ENCODE measurements at regions not wholly inside any gene's neighbourhood (a gene's known extent, or its start where the extent isn't known, plus 50 kb on each side); places are given as distances from the start of the nearest gene placed in this dataset.
"Not testable (repeated sequence)": the region's sequence is repeated elsewhere in the genome, so short reads cannot be mapped to it uniquely, and the experiment has no call there.

DNA sequence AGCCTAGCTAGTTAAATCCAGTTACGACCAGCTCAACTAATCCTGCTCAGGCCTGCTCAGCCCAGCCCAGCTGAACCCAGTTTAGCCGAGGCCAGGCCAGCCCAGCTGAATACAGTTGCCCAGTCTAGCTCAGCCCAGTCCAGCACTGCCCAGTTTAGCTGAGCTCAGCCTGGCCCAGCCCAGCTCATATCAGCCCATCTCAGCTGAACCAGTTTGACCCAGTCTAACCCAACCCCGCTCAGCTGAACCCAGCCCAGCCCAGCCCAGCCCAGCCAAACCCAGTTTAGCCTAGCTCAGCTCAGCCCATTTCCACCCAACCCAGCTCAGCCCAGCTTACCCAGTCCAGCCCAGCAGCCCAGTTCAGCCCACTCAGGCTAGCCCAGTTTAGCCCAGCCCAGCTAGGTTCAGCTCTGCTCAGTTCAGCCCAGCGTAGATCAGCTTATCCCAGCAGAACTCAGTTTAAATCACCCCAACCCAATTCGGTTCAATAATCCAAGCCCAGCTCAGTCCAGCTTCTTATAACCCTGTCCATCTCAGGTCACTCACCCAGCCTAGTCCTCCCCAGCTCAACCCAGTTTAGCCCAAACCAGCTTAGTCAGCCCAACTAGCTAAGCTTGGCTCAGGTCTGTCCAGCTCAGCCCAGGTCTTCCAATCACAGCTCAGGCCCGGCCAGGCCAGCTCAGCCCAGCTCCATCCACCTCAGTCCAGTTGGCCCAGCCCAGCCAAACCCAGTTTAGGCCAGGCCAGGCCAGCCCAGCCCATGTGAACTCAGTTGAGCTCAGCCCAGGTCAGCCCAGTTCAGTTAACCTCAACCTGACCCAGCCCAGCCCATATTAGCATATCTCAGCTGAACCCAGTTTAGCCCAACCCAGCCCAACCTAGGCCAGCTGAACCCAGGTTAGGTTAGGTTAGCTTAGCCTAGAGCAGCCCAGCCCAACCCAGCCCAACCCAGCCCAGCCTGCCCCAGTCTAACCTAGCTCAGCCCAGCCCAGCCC is 76.7 kb downstream of the TMEM121 start:
- intact Hi-C loops (cut with DNase I, micrococcal nuclease): no loop called here
- ATAC-seq (ENCODE audit: poor library complexity) (no peak), DNase-seq (no peak)
- peaks cover 0 to 3% of the 10 kb centered on the region in 2 experiments for H3K27me3 ChIP-seq (ENCODE audit: control insufficient read depth in 1 of 2, insufficient read depth in 2 of 2, low read length in 2 of 2)
- H3K4me1 ChIP-seq (ENCODE audit: insufficient read depth, low read length): no peaks in the 10 kb centered on the region
- H3K4me3 ChIP-seq (ENCODE audit: low read length): no peak overlapping the region
- no peaks in the 10 kb centered on the region for H3K4me1 Mint-ChIP-seq (ENCODE audit: low read depth)
- no peak overlapping the region for H3K27ac ChIP-seq (ENCODE audit: low read depth in 1 of 2, low read length in 2 of 2)
- POLR2A ChIA-PET: no interaction called here
- H3K27ac Mint-ChIP-seq: no peak overlapping the region
- no peaks in the 10 kb centered on the region for H3K36me3 Mint-ChIP-seq (ENCODE audit: low read depth)
- no peak for TF ChIP-seq CTCF (IDR thresholded peaks at IDR 0.05)
- no peaks in the 10 kb centered on the region for H3K27me3 Mint-ChIP-seq
- no peaks in the 10 kb centered on the region for H3K9me3 Mint-ChIP-seq
- no peaks in the 10 kb centered on the region for H3K9me3 ChIP-seq (ENCODE audit: control insufficient read depth in 1 of 2, insufficient read depth in 1 of 2, low read length in 2 of 2)
- H3K4me3 Mint-ChIP-seq: no peak overlapping the region
- CTCF ChIA-PET: no interaction called here
- no peaks in the 10 kb centered on the region for H3K36me3 ChIP-seq (ENCODE audit: insufficient read depth, low read length)

DNA sequence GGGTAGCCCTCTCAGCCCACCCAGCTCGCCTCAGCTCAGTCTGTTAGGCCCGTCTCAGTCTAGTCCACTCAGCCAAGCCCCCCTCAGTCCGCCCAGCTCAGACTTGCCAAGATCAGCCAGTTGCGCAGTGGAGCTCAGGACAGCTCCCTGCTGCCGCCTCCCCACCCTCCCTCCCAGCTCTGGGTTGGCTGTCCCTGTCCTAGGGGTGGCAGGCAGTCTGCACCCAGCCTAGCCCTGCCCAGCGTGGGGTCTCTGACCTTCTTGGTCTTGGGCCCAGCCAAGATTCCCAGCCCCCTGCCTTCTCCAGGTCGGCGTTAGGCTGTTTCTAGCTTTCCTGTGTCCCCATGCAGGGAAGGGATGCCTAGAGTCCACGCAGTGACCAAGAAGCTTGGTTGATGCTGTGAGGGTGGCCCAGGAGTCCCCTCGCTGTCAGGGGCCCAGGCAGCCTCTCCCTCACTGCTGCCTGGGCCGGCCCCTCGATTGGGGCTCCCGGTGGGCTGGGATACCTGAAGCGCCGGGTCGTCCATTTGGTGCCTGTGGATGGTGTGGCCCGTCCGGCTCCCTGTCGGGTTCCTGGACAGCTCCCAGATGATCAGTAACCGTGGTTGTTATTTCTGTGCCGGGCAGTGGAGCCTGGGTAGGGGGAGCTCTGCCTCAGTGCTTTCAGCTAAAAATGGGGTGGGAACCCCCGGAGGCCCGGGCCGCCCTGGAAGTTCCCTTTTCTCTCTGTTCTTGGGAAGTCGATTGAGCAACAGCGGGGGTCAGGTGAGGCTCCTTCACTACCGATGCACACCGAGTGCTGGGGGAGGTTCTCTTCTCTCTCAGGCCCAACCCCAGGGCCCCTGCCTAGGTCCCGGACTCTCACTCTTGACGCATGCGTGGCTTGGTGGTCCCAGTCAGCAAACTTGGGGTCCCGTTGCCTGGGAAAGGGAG is 78.4 kb downstream of the TMEM121 start:
- H3K4me1 ChIP-seq (ENCODE audit: insufficient read depth, low read length); H3K36me3 Mint-ChIP-seq (ENCODE audit: low read depth); DNase-seq; CTCF ChIA-PET; H3K27ac ChIP-seq (ENCODE audit: low read depth in 1 of 2, low read length in 2 of 2); intact Hi-C loops (cut with DNase I, micrococcal nuclease); H3K27ac Mint-ChIP-seq; H3K9me3 Mint-ChIP-seq; H3K4me3 ChIP-seq (ENCODE audit: low read length); H3K4me1 Mint-ChIP-seq (ENCODE audit: low read depth); H3K36me3 ChIP-seq (ENCODE audit: insufficient read depth, low read length); H3K9me3 ChIP-seq (ENCODE audit: control insufficient read depth in 1 of 2, insufficient read depth in 1 of 2, low read length in 2 of 2); H3K27me3 Mint-ChIP-seq; H3K27me3 ChIP-seq (ENCODE audit: control insufficient read depth in 1 of 2, insufficient read depth in 2 of 2, low read length in 2 of 2); POLR2A ChIA-PET; ATAC-seq (ENCODE audit: poor library complexity); H3K4me3 Mint-ChIP-seq: not testable (repeated sequence)

DNA sequence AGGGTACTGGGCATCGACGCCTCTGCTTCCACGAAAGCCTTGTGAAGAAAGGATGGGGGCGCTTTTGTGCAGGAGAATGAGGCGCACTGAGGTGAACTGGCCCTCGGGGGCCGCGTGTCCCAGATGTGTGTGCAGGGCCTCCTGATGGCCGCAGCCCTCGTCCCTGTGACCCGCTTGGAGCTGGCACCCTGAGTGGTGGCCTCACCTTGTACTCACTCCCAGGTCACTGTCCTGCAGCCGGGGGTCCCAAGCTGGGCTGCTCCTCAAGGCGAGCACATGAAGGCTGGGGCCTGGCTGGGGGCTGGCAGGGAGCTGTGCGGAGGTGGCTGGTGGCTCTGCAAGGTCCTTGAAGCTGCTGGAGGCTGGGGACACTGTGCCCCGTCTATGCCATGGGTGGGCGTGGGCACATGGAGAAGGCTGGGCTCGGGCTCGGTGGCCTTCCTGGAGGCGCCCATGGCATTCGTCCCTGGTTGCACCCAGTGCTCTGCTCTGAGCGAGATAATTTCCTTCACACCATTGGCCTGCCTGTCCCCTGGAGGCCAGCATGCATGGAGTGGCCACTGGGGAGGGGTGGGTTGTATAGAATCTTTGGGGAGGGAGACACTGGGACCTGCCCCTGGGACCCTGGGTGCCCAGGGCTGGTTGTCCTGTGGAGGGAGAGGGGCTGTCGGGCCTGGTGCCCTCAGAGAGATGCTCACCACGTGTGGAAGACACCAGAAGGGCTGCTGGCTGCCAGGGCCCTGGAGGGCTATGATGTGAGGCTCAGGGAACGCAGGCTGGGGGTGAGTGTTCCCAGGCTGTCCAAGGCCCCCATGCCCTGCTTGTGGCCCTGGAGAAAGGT is 79.3 kb downstream of the TMEM121 start:
- H3K27ac ChIP-seq (ENCODE audit: low read depth in 1 of 2, low read length in 2 of 2): no peak overlapping the region
- peaks cover 0 to 3% of the 10 kb centered on the region in 2 experiments for H3K27me3 ChIP-seq (ENCODE audit: control insufficient read depth in 1 of 2, insufficient read depth in 2 of 2, low read length in 2 of 2)
- ChIA-PET POLR2A (no interaction called here), CTCF (no interaction called here)
- H3K36me3 ChIP-seq (ENCODE audit: insufficient read depth, low read length): no peaks in the 10 kb centered on the region
- Mint-ChIP-seq H3K4me1 (ENCODE audit: low read depth) (no peaks in the 10 kb centered on the region), H3K36me3 (ENCODE audit: low read depth) (no peaks in the 10 kb centered on the region), H3K4me3 (no peak overlapping the region), H3K27ac (no peak overlapping the region), H3K27me3 (no peaks in the 10 kb centered on the region), H3K9me3 (no peaks in the 10 kb centered on the region)
- H3K4me1 ChIP-seq (ENCODE audit: insufficient read depth, low read length): no peaks in the 10 kb centered on the region
- no peak for TF ChIP-seq CTCF (IDR thresholded peaks at IDR 0.05)
- no peak for DNase-seq
- H3K9me3 ChIP-seq (ENCODE audit: control insufficient read depth in 1 of 2, insufficient read depth in 1 of 2, low read length in 2 of 2): no peaks in the 10 kb centered on the region
- intact Hi-C loops (cut with DNase I, micrococcal nuclease): no loop called here
- ATAC-seq (ENCODE audit: poor library complexity): no peak
- H3K4me3 ChIP-seq (ENCODE audit: low read length): no peak overlapping the region

DNA sequence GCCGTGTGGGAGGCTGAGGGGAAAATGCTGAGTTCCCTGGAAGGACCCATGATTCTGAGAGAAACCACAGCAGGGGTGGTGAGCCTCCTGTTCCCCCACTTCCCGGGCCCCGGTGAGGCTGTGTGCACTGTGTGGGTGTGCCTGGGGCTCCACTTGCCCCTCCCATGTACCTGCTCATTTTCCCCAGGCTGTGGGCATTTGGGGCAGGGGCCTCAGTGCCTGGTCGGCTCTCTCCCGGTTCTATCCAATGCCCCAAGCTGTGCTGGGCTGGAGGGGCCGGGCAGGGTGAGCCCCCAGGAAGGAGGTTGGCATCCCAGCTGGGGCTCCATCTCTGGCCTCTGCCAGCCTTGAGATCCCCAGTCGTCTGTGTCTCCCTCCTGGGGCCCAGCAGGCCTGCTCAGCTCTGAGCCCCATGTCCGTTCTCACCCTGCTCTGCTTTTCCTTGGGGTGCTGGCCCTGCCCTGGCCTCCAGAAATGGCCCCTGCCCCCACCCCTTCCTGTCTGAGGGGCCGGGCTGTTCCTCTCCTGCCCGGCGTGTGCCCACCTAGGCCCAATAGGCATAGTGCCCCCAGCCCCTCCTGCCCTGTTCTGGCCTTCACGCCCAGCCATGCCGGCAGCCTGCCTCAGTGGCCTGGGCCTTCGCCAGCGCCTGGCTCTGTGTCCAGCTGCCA is 80.1 kb downstream of the TMEM121 start:
- H3K36me3 Mint-ChIP-seq (ENCODE audit: low read depth); POLR2A ChIA-PET; H3K27ac Mint-ChIP-seq; H3K27me3 Mint-ChIP-seq; CTCF ChIA-PET; H3K4me1 Mint-ChIP-seq (ENCODE audit: low read depth); H3K27ac ChIP-seq (ENCODE audit: low read depth in 1 of 2, low read length in 2 of 2); ATAC-seq (ENCODE audit: poor library complexity); intact Hi-C loops (cut with DNase I, micrococcal nuclease); DNase-seq; H3K9me3 ChIP-seq (ENCODE audit: control insufficient read depth in 1 of 2, insufficient read depth in 1 of 2, low read length in 2 of 2); H3K4me3 ChIP-seq (ENCODE audit: low read length); H3K4me1 ChIP-seq (ENCODE audit: insufficient read depth, low read length); H3K4me3 Mint-ChIP-seq; H3K9me3 Mint-ChIP-seq; H3K27me3 ChIP-seq (ENCODE audit: control insufficient read depth in 1 of 2, insufficient read depth in 2 of 2, low read length in 2 of 2); H3K36me3 ChIP-seq (ENCODE audit: insufficient read depth, low read length): not testable (repeated sequence)

GRCh38 chr14:105607025-105607424 is 80.6 kb downstream of the TMEM121 start:
- H3K27ac Mint-ChIP-seq; ATAC-seq (ENCODE audit: poor library complexity); H3K27me3 Mint-ChIP-seq; H3K9me3 Mint-ChIP-seq; H3K36me3 Mint-ChIP-seq (ENCODE audit: low read depth); H3K4me1 Mint-ChIP-seq (ENCODE audit: low read depth); H3K27me3 ChIP-seq (ENCODE audit: control insufficient read depth in 1 of 2, insufficient read depth in 2 of 2, low read length in 2 of 2); CTCF ChIA-PET; H3K9me3 ChIP-seq (ENCODE audit: control insufficient read depth in 1 of 2, insufficient read depth in 1 of 2, low read length in 2 of 2); H3K4me3 Mint-ChIP-seq; H3K4me3 ChIP-seq (ENCODE audit: low read length); intact Hi-C loops (cut with DNase I, micrococcal nuclease); DNase-seq; POLR2A ChIA-PET; H3K27ac ChIP-seq (ENCODE audit: low read depth in 1 of 2, low read length in 2 of 2); H3K4me1 ChIP-seq (ENCODE audit: insufficient read depth, low read length); H3K36me3 ChIP-seq (ENCODE audit: insufficient read depth, low read length): not testable (repeated sequence)

Measured in CD4-positive, alpha-beta T cell (primary cell).